ENCODE measurements at regions not wholly inside any gene's neighbourhood (a gene's known extent, or its start where the extent isn't known, plus 50 kb on each side); places are given as distances from the start of the nearest gene placed in this dataset.

DNA sequence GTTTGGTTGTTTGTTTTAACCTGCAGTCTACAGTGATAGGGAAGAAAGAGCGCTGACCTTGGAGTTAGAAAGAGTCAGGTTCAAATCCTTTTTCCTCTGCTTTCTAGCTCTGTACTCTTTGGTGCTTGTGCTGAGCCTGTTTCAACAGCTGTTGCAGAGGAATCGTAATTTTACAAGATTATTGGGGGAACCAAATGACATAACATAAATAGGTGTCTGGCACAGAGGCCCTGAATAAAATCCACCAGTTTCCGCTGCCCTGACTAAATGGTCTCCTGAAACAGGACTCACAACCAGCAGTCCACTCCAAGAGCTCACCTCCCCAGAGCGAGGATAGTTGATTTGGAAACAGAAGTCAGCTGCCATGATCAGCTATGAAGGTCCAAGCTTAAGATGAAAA lies 125.0 kb upstream of the CDC42EP3 start:
- TF ChIP-seq, protein P1, sequence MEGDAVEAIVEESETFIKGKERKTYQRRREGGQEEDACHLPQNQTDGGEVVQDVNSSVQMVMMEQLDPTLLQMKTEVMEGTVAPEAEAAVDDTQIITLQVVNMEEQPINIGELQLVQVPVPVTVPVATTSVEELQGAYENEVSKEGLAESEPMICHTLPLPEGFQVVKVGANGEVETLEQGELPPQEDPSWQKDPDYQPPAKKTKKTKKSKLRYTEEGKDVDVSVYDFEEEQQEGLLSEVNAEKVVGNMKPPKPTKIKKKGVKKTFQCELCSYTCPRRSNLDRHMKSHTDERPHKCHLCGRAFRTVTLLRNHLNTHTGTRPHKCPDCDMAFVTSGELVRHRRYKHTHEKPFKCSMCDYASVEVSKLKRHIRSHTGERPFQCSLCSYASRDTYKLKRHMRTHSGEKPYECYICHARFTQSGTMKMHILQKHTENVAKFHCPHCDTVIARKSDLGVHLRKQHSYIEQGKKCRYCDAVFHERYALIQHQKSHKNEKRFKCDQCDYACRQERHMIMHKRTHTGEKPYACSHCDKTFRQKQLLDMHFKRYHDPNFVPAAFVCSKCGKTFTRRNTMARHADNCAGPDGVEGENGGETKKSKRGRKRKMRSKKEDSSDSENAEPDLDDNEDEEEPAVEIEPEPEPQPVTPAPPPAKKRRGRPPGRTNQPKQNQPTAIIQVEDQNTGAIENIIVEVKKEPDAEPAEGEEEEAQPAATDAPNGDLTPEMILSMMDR (IDR thresholded peaks at IDR 0.05; ENCODE audit: borderline replicate concordance, extremely low read depth, low read length, poor library complexity, severe bottlenecking), result no peak
- TF ChIP-seq EZH2 (IDR thresholded peaks at IDR 0.05; ENCODE audit: borderline replicate concordance, low read depth, low read length, severe bottlenecking), result no peak

Data from DND-41 (cell line).